ENCODE measurements at regions not wholly inside any gene's neighbourhood (a gene's known extent, or its start where the extent isn't known, plus 50 kb on each side); places are given as distances from the start of the nearest gene placed in this dataset.

- peak in 1 of 5 experiments; percentile 59 for DNase-seq
Observed at GRCh38 chr6:4553387-4553786, 222.8 kb upstream of the CDYL start.

- no peak for DNase-seq
Observed at GRCh38 chr6:4550227-4550597, 226.0 kb upstream of the CDYL start.

- no peak for DNase-seq
Observed at GRCh38 chr6:4549556-4550226, 226.5 kb upstream of the CDYL start.

- DNase-seq = no peak
Observed at GRCh38 chr6:4545893-4546292, 230.3 kb upstream of the CDYL start.

- DNase-seq = no peak
Observed at GRCh38 chr6:4543596-4543995, 232.6 kb upstream of the CDYL start.

- no peak for DNase-seq
Observed at GRCh38 chr6:4533576-4533975, 242.6 kb upstream of the CDYL start.

- DNase-seq = no peak
Observed at GRCh38 chr6:4531406-4531805, 244.8 kb upstream of the CDYL start.

GRCh38 chr6:4522453-4522852 is 253.8 kb upstream of the CDYL start:
- DNase-seq = peak in 1 of 5 experiments; percentile 1

GRCh38 chr6:4521070-4521469 is 255.1 kb upstream of the CDYL start:
- no peak for DNase-seq

- no peak for DNase-seq
Observed at GRCh38 chr6:4518506-4518905, 257.7 kb upstream of the CDYL start.

GRCh38 chr6:4516206-4516605 is 260.0 kb upstream of the CDYL start:
- no peak for DNase-seq

GRCh38 chr6:4513561-4513960 is 262.6 kb upstream of the CDYL start:
- no peak for DNase-seq

- no peak for DNase-seq
Observed at GRCh38 chr6:4512051-4512471, 264.1 kb upstream of the CDYL start.

GRCh38 chr6:4511641-4512020 is 264.6 kb upstream of the CDYL start:
- no peak for DNase-seq

GRCh38 chr6:4510906-4511640 is 265.1 kb upstream of the CDYL start:
- no peak for DNase-seq

GRCh38 chr6:4510317-4510716 is 265.9 kb upstream of the CDYL start:
- no peak for DNase-seq

- no peak for DNase-seq
Observed at GRCh38 chr6:4509506-4509905, 266.7 kb upstream of the CDYL start.

- no peak for DNase-seq
Observed at GRCh38 chr6:4506792-4507191, 269.4 kb upstream of the CDYL start.

GRCh38 chr6:4506223-4506622 is 270.0 kb upstream of the CDYL start:
- DNase-seq = no peak

- DNase-seq = no peak
Observed at GRCh38 chr6:4504700-4505099, 271.5 kb upstream of the CDYL start.

GRCh38 chr6:4503700-4504099 is 272.5 kb upstream of the CDYL start:
- no peak for DNase-seq

GRCh38 chr6:4496284-4496683 is 279.9 kb upstream of the CDYL start:
- no peak for DNase-seq

GRCh38 chr6:4491501-4492260 is 284.5 kb upstream of the CDYL start:
- DNase-seq = no peak

GRCh38 chr6:4489538-4489937 is 286.7 kb upstream of the CDYL start:
- DNase-seq = peak in 2 of 5 experiments; percentile 27 to 31

All from T-helper 2 cell (primary cell).